H1 (cell line): ENCODE measurements at regions not wholly inside any gene's neighbourhood (a gene's known extent, or its start where the extent isn't known, plus 50 kb on each side); places are given as distances from the start of the nearest gene placed in this dataset.

Experiments
- CTCF ChIA-PET: fragments of 300-600 bp; sonication (Branson Sonifier 250); formaldehyde crosslinking; loops from one replicate; lab custom pipeline; 2021; ENCODE audit not compliant: partially characterized antibody; lab: Charles Lee
- POLR2A ChIA-PET: fragments of 300-600 bp; sonication (Branson Sonifier 250); formaldehyde crosslinking; loops from one replicate; lab custom pipeline; 2021; ENCODE audit warnings: inconsistent platforms; ENCODE audit not compliant: partially characterized antibody; lab: Charles Lee
- DNase-seq, 2 experiments: peaks; one replicate each; pipeline versions ENCODE4 v3.0.0 to v3.0.0-alpha.2; 2010 to 2022; ENCODE audit warnings: low spot score in 2 of 2, low read depth in 1 of 2, mixed read lengths in 1 of 2
- FAIRE-seq: peaks from 2 replicates; lab custom pipeline; 2011; peaks lifted over from hg19 to GRCh38; lab: Jason Lieb, UNC
- H2AFZ ChIP-seq: 2 replicates; pipeline ENCODE4 v1.8.1; 2012; ENCODE audit warnings: low read length, inconsistent platforms
- H2AK5ac ChIP-seq: 2 replicates; pipeline ENCODE4 v1.6.1; 2013; ENCODE audit warnings: low read depth, low read length
- H2BK120ac ChIP-seq: replicated peaks from 2 replicates; pipeline ENCODE3; 2013; ENCODE audit warnings: low read depth, low read length, inconsistent platforms
- H2BK12ac ChIP-seq: 2 replicates; pipeline ENCODE4 v1.6.1; 2013; ENCODE audit warnings: low read depth, low read length
- H2BK15ac ChIP-seq: 2 replicates; pipeline ENCODE4 v1.6.1; 2013; ENCODE audit warnings: low read length
- H2BK20ac ChIP-seq: 2 replicates; pipeline ENCODE4 v1.6.1; 2013; ENCODE audit warnings: low read length
- H2BK5ac ChIP-seq: 2 replicates; pipeline ENCODE4 v1.6.1; 2013; ENCODE audit warnings: low read depth, low read length
- H3K14ac ChIP-seq: 2 replicates; pipeline ENCODE4 v1.6.1; 2013; ENCODE audit warnings: inconsistent platforms; ENCODE audit not compliant: insufficient read length
- H3K18ac ChIP-seq: 2 replicates; pipeline ENCODE4 v1.6.1; 2013; ENCODE audit warnings: low read length; ENCODE audit errors: extremely low read depth
- H3K23ac ChIP-seq: 2 replicates; pipeline ENCODE4 v1.6.1; 2013; ENCODE audit warnings: inconsistent platforms; ENCODE audit not compliant: insufficient read length
- H3K23me2 ChIP-seq: 2 replicates; pipeline ENCODE4 v1.6.1; 2013; ENCODE audit warnings: low read depth, low read length
- H3K27ac ChIP-seq: 2 replicates; pipeline ENCODE4 v1.6.1; 2011; ENCODE audit warnings: low read depth, low read length, inconsistent platforms
- H3K27me3 ChIP-seq, 4 experiments: replicated peaks in 1 of 4; 1 replicate in 1 of 4; 2 replicates in 3 of 4; pipeline versions ENCODE4 v1.6.1 to v1.8.1; 2011 to 2013; ENCODE audit warnings: low read length in 3 of 4, mild to moderate bottlenecking in 3 of 4, inconsistent platforms in 2 of 4, mixed read lengths in 2 of 4, moderate library complexity in 1 of 4; ENCODE audit not compliant: control insufficient read depth in 3 of 4, insufficient read depth in 3 of 4; ENCODE audit errors: extremely low read depth in 1 of 4
- H3K36me3 ChIP-seq, 4 experiments: 2 replicates each; pipeline versions ENCODE4 v1.6.1 to v1.8.1; 2011 to 2013; ENCODE audit warnings: mild to moderate bottlenecking in 4 of 4, low read length in 3 of 4, moderate library complexity in 2 of 4, control low read depth in 1 of 4, inconsistent platforms in 1 of 4; ENCODE audit not compliant: insufficient read depth in 4 of 4, control insufficient read depth in 2 of 4
- H3K4ac ChIP-seq: replicated peaks from 2 replicates; pipeline ENCODE3; 2013; ENCODE audit warnings: low read length, low read depth, mixed read lengths, inconsistent platforms; ENCODE audit not compliant: insufficient read length
- H3K4me1 ChIP-seq, 4 experiments: replicated peaks in 1 of 4; 1 replicate in 1 of 4; 2 replicates in 3 of 4; pipeline versions ENCODE4 v1.6.1 to v1.8.1; 2011 to 2013; ENCODE audit warnings: low read length in 3 of 4, inconsistent platforms in 2 of 4, mixed read lengths in 1 of 4; ENCODE audit not compliant: insufficient read depth in 4 of 4, control insufficient read depth in 3 of 4
- H3K4me2 ChIP-seq, 2 experiments: 2 replicates each; pipeline versions ENCODE4 v1.6.1 to v1.8.1; 2011 to 2013; ENCODE audit warnings: low read depth in 2 of 2, low read length in 2 of 2, control low read depth in 1 of 2, inconsistent platforms in 1 of 2, mild to moderate bottlenecking in 1 of 2; ENCODE audit not compliant: insufficient read depth in 1 of 2
- H3K4me3 ChIP-seq, 4 experiments: fragments of 200-600, 300-600 bp in 1 of 4; sonication (generic), shearing (Covaris generic), sonication (Bioruptor Twin) in 1 of 4; 2 replicates each; pipeline versions ENCODE4 v1.5.1 to v1.8.1; 2011 to 2016; ENCODE audit warnings: low read length in 4 of 4, low read depth in 3 of 4, control low read depth in 2 of 4, inconsistent platforms in 2 of 4, mild to moderate bottlenecking in 2 of 4, mixed read lengths in 1 of 4, moderate library complexity in 1 of 4; ENCODE audit not compliant: insufficient read depth in 2 of 4; ENCODE audit errors: extremely low read depth in 1 of 4
- H3K56ac ChIP-seq: replicated peaks from 2 replicates; pipeline ENCODE3; 2013; ENCODE audit warnings: low read depth, mild to moderate bottlenecking, mixed read lengths, low read length, inconsistent platforms; ENCODE audit not compliant: insufficient read length
- H3K79me1 ChIP-seq: 2 replicates; pipeline ENCODE4 v1.6.1; 2013; ENCODE audit warnings: low read depth, low read length, control low read depth
- H3K79me2 ChIP-seq, 2 experiments: 2 replicates each; pipeline versions ENCODE4 v1.6.1 to v1.8.1; 2012 to 2013; ENCODE audit warnings: low read length in 2 of 2, mild to moderate bottlenecking in 2 of 2, inconsistent platforms in 1 of 2; ENCODE audit not compliant: insufficient read depth in 2 of 2, control insufficient read depth in 1 of 2
- H3K9ac ChIP-seq, 4 experiments: replicated peaks in 1 of 4; 1 replicate in 1 of 4; 2 replicates in 3 of 4; pipeline versions ENCODE4 v1.6.1 to v1.8.1; 2011 to 2013; ENCODE audit warnings: low read depth in 3 of 4, low read length in 3 of 4, control low read depth in 2 of 4, mild to moderate bottlenecking in 2 of 4, moderate library complexity in 2 of 4, inconsistent platforms in 1 of 4; ENCODE audit errors: extremely low read depth in 1 of 4
- H3K9me3 ChIP-seq, 2 experiments: 2 replicates each; pipeline versions ENCODE4 v1.6.1 to v1.8.1; 2012 to 2013; ENCODE audit warnings: mild to moderate bottlenecking in 2 of 2, moderate library complexity in 2 of 2, control low read depth in 1 of 2, inconsistent platforms in 1 of 2, low read depth in 1 of 2, low read length in 1 of 2, mixed read lengths in 1 of 2; ENCODE audit not compliant: insufficient read depth in 2 of 2
- H4K20me1 ChIP-seq, 2 experiments: replicated peaks in 1 of 2; 2 replicates each; pipeline versions ENCODE3 to v1.8.1; 2011 to 2013; ENCODE audit warnings: inconsistent platforms in 2 of 2, low read length in 2 of 2, mild to moderate bottlenecking in 1 of 2; ENCODE audit not compliant: insufficient read depth in 2 of 2, control insufficient read depth in 1 of 2
- H4K5ac ChIP-seq: 2 replicates; pipeline ENCODE4 v1.6.1; 2013; ENCODE audit warnings: low read length, low read depth, mixed read lengths, inconsistent platforms; ENCODE audit not compliant: insufficient read length
- H4K8ac ChIP-seq: 2 replicates; pipeline ENCODE4 v1.8.0; 2013; ENCODE audit warnings: mild to moderate bottlenecking, moderate library complexity, low read length, inconsistent platforms; ENCODE audit not compliant: insufficient read depth; ENCODE audit errors: extremely low read depth
- H4K91ac ChIP-seq: replicated peaks from 2 replicates; pipeline ENCODE3; 2013; ENCODE audit warnings: low read length, mixed read lengths, inconsistent platforms; ENCODE audit not compliant: insufficient read length
- ASH2L ChIP-seq: fragments of 200-600, 300-600 bp; sonication (generic); IDR thresholded peaks from one replicate; pipeline ENCODE4 v1.7.1; 2017; ENCODE audit warnings: low read length
- POLR2AphosphoS5 ChIP-seq: IDR thresholded peaks from 2 replicates; pipeline ENCODE4 v1.6.1; 2011; ENCODE audit warnings: low read depth, low read length
- POU5F1 ChIP-seq: IDR thresholded peaks from 2 replicates; pipeline ENCODE4 v1.6.1; 2011; ENCODE audit warnings: low read depth, mild to moderate bottlenecking, low read length, moderate library complexity
- RNF2 ChIP-seq: fragments of 200-900, 300-1000 bp; sonication (generic); IDR thresholded peaks from 2 replicates; pipeline ENCODE4 v1.7.1; 2016; ENCODE audit warnings: borderline replicate concordance, low read depth, mild to moderate bottlenecking, antibody characterized with exemption, low read length; ENCODE audit not compliant: poor library complexity, severe bottlenecking; ENCODE audit errors: missing control alignments
- SP2 ChIP-seq: IDR thresholded peaks from 2 replicates; pipeline ENCODE4 v1.6.1; 2012; ENCODE audit warnings: mild to moderate bottlenecking, low read length, inconsistent platforms
- TAF7 ChIP-seq: optimal IDR thresholded peaks from 2 replicates; pipeline ENCODE3; 2011; ENCODE audit warnings: low read depth, mild to moderate bottlenecking, inconsistent platforms, low read length, moderate library complexity, borderline replicate concordance
- WGBS, 2 experiments: shearing (Covaris generic) in 1 of 2; methylation state at CpG; one replicate each; pipeline versions ENCODE4 v1.1.6 to v1.1.7; 2013 to 2015; ENCODE audit warnings: low lambda C conversion rate in 2 of 2, mixed read lengths in 2 of 2, inconsistent platforms in 1 of 2, low coverage in 1 of 2, missing lambda C conversion rate in 1 of 2; ENCODE audit not compliant: insufficient replicate concordance in 2 of 2, insufficient coverage in 1 of 2, insufficient read length in 1 of 2; ENCODE audit errors: extremely low coverage in 1 of 2, missing lambda C conversion rate in 1 of 2; 5-methylcytosine and 5-hydroxymethylcytosine counted together

GRCh38 chr5:138629392-138629791 is 54.2 kb upstream of the HSPA9 start:
- H3K4me3 ChIP-seq = no peak overlapping the region
- no peaks in the 10 kb centered on the region for H3K79me1 ChIP-seq
- H2BK20ac ChIP-seq = no peak overlapping the region
- no peak overlapping the region for H2BK120ac ChIP-seq
- WGBS, 2 experiments = 86% methylated on average over 3 of the region's 3 CpGs; no CpG with 5 or more reads in 1 of the 2 experiments
- no peak for DNase-seq
- TF ChIP-seq RNF2 (no peak), POU5F1 (no peak), SP2 (no peak), TAF7 (no peak), POLR2AphosphoS5 (no peak), ASH2L (no peak)
- no peak for FAIRE-seq
- ChIA-PET POLR2A (interaction anchor here (0.7 to 0.8 kb wide), 2 partner anchors 60 to 128 kb away, joined by 3 read pairs; no protein-coding TSS in a partner anchor), CTCF (interaction anchor here (0.8 to 1.6 kb wide), 3 partner anchors 20 to 324 kb away, joined by 3 to 5 read pairs (median 3); no protein-coding TSS in a partner anchor)
- no peaks in the 10 kb centered on the region for H3K9me3 ChIP-seq
- no peak overlapping the region for H3K9ac ChIP-seq
- H2BK12ac ChIP-seq = no peak overlapping the region
- H3K27ac ChIP-seq = no peak overlapping the region
- H3K23ac ChIP-seq = no peak overlapping the region
- H2BK15ac ChIP-seq = no peak overlapping the region; the same call in 1 of the 2 replicates
- no peak overlapping the region for H3K56ac ChIP-seq
- no peak overlapping the region for H2AFZ ChIP-seq
- no peak overlapping the region for H2AK5ac ChIP-seq
- H3K4ac ChIP-seq = no peak overlapping the region
- H3K36me3 ChIP-seq = no peaks in the 10 kb centered on the region
- no peak overlapping the region for H3K14ac ChIP-seq
- no peak overlapping the region for H2BK5ac ChIP-seq
- H3K4me2 ChIP-seq = no peak overlapping the region
- no peaks in the 10 kb centered on the region for H3K23me2 ChIP-seq
- H3K79me2 ChIP-seq = no peaks in the 10 kb centered on the region
- H3K27me3 ChIP-seq = no peaks in the 10 kb centered on the region
- no peak overlapping the region for H4K5ac ChIP-seq
- no peak overlapping the region for H4K91ac ChIP-seq
- H4K20me1 ChIP-seq = no peaks in the 10 kb centered on the region
- H4K8ac ChIP-seq = no peak overlapping the region
- no peaks in the 10 kb centered on the region; a peak in 1 of 7 replicates for H3K4me1 ChIP-seq
- no peak overlapping the region for H3K18ac ChIP-seq
